Fibroblast of lung (primary cell): ENCODE measurements at regions not wholly inside any gene's neighbourhood (a gene's known extent, or its start where the extent isn't known, plus 50 kb on each side); places are given as distances from the start of the nearest gene placed in this dataset.

ENCODE experiments used
- EZH2 ChIP-seq: IDR thresholded peaks from 2 replicates; pipeline ENCODE4 v1.5.1; 2012; ENCODE audit warnings: low read length, control low read depth, mild to moderate bottlenecking; ENCODE audit errors: missing control alignments
- TF ChIP-seq, protein P1 (sequence below), 2 donors: IDR thresholded peaks in 1 of 2; conservative IDR thresholded peaks in 1 of 2; 1 replicate in 1 of 2; 2 replicates in 1 of 2; pipeline ENCODE4 v1.5.1; 2011 to 2012; ENCODE audit warnings: low read length in 2 of 2, control low read depth in 1 of 2, inconsistent platforms in 1 of 2, low read depth in 1 of 2, mild to moderate bottlenecking in 1 of 2

DNA sequence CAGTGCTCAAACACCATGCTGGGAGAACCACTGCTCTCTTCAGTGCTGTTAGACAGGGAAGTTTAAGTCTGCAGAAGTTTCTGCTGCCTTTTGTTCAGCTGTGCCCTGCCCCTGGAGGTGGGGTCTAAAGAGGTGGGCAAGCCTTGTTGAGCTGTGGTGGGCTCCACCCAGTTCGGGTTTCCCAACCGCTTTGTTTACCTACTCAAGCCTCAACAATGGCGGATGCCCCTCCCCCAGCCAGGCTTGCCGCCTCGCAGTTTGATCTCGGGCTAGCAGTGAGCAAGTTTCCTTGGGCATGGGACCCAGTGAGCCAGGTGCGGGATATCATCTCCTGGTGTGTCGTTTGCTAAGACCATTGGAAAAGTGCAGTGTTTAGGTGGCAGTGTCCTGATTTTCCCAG, 670.2 kb upstream of the ALCAM start:
- TF ChIP-seq, protein P1, sequence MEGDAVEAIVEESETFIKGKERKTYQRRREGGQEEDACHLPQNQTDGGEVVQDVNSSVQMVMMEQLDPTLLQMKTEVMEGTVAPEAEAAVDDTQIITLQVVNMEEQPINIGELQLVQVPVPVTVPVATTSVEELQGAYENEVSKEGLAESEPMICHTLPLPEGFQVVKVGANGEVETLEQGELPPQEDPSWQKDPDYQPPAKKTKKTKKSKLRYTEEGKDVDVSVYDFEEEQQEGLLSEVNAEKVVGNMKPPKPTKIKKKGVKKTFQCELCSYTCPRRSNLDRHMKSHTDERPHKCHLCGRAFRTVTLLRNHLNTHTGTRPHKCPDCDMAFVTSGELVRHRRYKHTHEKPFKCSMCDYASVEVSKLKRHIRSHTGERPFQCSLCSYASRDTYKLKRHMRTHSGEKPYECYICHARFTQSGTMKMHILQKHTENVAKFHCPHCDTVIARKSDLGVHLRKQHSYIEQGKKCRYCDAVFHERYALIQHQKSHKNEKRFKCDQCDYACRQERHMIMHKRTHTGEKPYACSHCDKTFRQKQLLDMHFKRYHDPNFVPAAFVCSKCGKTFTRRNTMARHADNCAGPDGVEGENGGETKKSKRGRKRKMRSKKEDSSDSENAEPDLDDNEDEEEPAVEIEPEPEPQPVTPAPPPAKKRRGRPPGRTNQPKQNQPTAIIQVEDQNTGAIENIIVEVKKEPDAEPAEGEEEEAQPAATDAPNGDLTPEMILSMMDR (conservative IDR thresholded peaks at IDR 0.05 in 1 of 2, IDR thresholded peaks at IDR 0.05 in 1 of 2; ENCODE audit: low read depth in 1 of 2, low read length in 2 of 2) = no peak
- TF ChIP-seq EZH2 = no peak
